Gastroesophageal sphincter (tissue), 4 donors: ENCODE measurements at regions not wholly inside any gene's neighbourhood (a gene's known extent, or its start where the extent isn't known, plus 50 kb on each side); places are given as distances from the start of the nearest gene placed in this dataset.
"Not testable (repeated sequence)": the region's sequence is repeated elsewhere in the genome, so short reads cannot be mapped to it uniquely, and the experiment has no call there.

ENCODE experiments used
- ATAC-seq: fragments of 150-250 bp; one replicate; pipeline ENCODE4 v1.9.1; 2016; ENCODE audit warnings: mild to moderate bottlenecking, moderate library complexity
- H3K27ac ChIP-seq, 4 donors: fragments of 200-600 bp; sonication (generic) in 3 of 4; 1 replicate in 3 of 4; 2 replicates in 1 of 4; pipeline ENCODE4 v1.5.1; 2016 to 2019
- H3K27me3 ChIP-seq: fragments of 200-600 bp; sonication (generic); one replicate; pipeline ENCODE4 v1.5.1; 2019
- H3K36me3 ChIP-seq, 2 donors: fragments of 200-600 bp; sonication (generic); one replicate each; pipeline ENCODE4 v1.5.1; 2019; ENCODE audit warnings: control low read depth in 1 of 2
- H3K4me1 ChIP-seq, 3 donors: fragments of 200-600 bp; sonication (generic); 1 replicate in 2 of 3; 2 replicates in 1 of 3; pipeline ENCODE4 v1.5.1; 2016 to 2019; ENCODE audit warnings: control low read depth in 2 of 3
- H3K4me3 ChIP-seq, 2 donors: fragments of 200-600 bp; sonication (generic); one replicate each; pipeline ENCODE4 v1.5.1; 2019; ENCODE audit warnings: mild to moderate bottlenecking in 1 of 2, moderate library complexity in 1 of 2
- H3K9me3 ChIP-seq, 3 donors: fragments of 200-600 bp; sonication (generic); one replicate each; pipeline ENCODE4 v1.5.1; 2017 to 2019; ENCODE audit warnings: control low read depth in 2 of 3
- CTCF ChIP-seq, 4 experiments: fragments of 200-600 bp in 2 of 4; fragments of 450-650 bp in 2 of 4; sonication (generic) in 1 of 4; IDR thresholded peaks; one replicate each; pipeline ENCODE4 v1.5.1; 2017 to 2019; ENCODE audit warnings: antibody characterized with exemption in 4 of 4, mild to moderate bottlenecking in 2 of 4, moderate library complexity in 2 of 4
- EP300 ChIP-seq: sonication (generic); formaldehyde crosslinking; IDR thresholded peaks from one replicate; pipeline ENCODE4 v1.6.1; 2017; ENCODE audit warnings: antibody characterized with exemption, mild to moderate bottlenecking
- POLR2A ChIP-seq, 2 donors: fragments of 450-650 bp; IDR thresholded peaks; one replicate each; pipeline ENCODE4 v1.6.1; 2017; ENCODE audit warnings: antibody characterized with exemption in 2 of 2, mild to moderate bottlenecking in 2 of 2, moderate library complexity in 1 of 2
- POLR2AphosphoS5 ChIP-seq: sonication (generic); formaldehyde crosslinking; IDR thresholded peaks from one replicate; pipeline ENCODE4 v1.6.1; 2017; ENCODE audit warnings: antibody characterized with exemption
- WGBS, 2 donors: methylation state at CpG; one replicate each; pipeline ENCODE4 v1.1.5; 2018; ENCODE audit warnings: low coverage in 1 of 2; 5-methylcytosine and 5-hydroxymethylcytosine counted together

DNA sequence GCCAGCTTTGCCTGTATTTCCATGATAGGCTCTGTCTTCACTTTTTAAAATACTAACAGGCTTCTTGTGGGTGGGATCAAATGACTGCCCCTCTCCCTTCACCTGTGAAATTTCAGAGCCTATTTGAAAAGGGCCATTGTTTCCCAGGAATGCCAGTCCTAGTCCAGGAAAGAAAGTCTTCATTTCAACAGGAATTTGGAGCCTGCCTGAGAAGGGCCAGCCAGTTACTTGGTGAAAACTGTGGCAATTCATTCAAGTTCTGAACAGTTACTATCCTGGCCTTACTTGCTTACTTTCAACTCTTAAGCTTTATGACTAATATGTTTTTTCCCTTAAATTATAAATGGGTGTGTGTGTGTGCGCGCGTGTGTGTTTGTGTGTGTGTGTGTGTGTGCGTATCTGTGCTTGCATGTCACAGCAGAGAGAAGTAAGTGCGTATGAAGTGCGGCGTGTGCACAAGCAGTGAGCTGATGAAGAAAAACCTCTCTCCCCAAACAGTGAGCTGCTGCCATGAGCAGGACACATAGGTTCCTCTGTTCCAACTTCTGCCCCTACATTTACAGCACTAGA is 67.5 kb upstream of the RNPC3 start:
- Histone ChIP-seq H3K27me3 (no peaks in the 10 kb centered on the region), H3K4me1 (no peaks in the 10 kb centered on the region), H3K4me3 (no peak overlapping the region), H3K36me3 (no peaks in the 10 kb centered on the region), H3K27ac (no peak overlapping the region), H3K9me3 (no peaks in the 10 kb centered on the region)
- WGBS, 2 donors = 82 to 94% methylated on average over 7 of the region's 7 CpGs
- ATAC-seq = no peak
- TF ChIP-seq EP300 (no peak), POLR2A (IDR thresholded peaks at IDR 0.05) (no peak), CTCF (IDR thresholded peaks at IDR 0.05) (no peak), POLR2AphosphoS5 (no peak)

DNA sequence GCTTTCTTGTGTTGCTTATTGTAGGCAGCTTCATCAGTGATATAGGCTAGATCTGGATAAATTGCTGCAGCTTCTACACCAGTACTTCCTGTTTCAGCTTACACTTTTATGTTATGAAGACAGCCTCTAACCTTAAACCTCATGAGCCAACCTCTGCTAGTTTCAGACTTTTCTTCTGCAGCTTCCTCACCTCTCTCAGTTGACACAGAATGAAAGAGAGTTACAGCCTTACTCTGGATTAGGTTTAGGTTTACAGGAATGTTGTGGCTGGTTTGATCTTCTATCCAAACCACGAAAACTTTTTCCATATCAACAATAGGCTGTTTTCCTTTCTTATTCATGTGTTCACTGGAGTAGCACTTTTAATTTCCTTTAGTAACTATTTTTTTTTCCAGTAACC is 76.9 kb upstream of the RNPC3 start:
- no peaks in the 10 kb centered on the region for H3K9me3 ChIP-seq
- H3K27ac ChIP-seq = no peak overlapping the region
- H3K27me3 ChIP-seq = no peaks in the 10 kb centered on the region
- no peak for ATAC-seq
- H3K4me3 ChIP-seq = no peak overlapping the region
- no peaks in the 10 kb centered on the region for H3K4me1 ChIP-seq
- H3K36me3 ChIP-seq = no peaks in the 10 kb centered on the region
- 50 to 88% methylated on average over 1 of the region's 1 CpG for WGBS, 2 donors
- TF ChIP-seq POLR2A (IDR thresholded peaks at IDR 0.05) (no peak), POLR2AphosphoS5 (no peak), CTCF (IDR thresholded peaks at IDR 0.05) (no peak), EP300 (no peak)

DNA sequence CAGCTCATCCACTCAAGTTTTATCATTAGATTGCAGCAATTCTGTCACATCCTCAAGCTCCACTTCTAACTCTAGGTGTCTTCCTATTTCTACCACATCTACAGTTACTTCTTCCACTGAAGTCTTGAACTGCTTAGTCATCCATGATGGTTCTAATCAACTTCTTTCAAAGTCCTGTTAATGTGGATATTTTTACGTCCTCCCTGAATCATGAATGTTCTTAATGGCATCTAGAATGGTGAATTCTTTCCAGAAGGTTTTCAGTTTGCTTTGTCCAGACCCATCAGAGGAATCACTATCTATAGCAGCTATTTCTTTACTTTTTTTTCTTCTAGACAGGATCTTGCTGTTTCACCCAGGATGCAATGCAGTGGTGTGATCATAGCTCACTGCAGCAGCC is 78.0 kb upstream of the RNPC3 start:
- H3K9me3 ChIP-seq = no peaks in the 10 kb centered on the region
- no peak overlapping the region for H3K4me3 ChIP-seq
- TF ChIP-seq POLR2A (IDR thresholded peaks at IDR 0.05) (no peak), POLR2AphosphoS5 (no peak), CTCF (IDR thresholded peaks at IDR 0.05) (no peak), EP300 (no peak)
- no peaks in the 10 kb centered on the region for H3K4me1 ChIP-seq
- H3K36me3 ChIP-seq = no peaks in the 10 kb centered on the region
- no peaks in the 10 kb centered on the region for H3K27me3 ChIP-seq
- no peak for ATAC-seq
- H3K27ac ChIP-seq = no peak overlapping the region
- WGBS, 2 donors = 80 to 100% methylated on average over 1 of the region's 1 CpG

DNA sequence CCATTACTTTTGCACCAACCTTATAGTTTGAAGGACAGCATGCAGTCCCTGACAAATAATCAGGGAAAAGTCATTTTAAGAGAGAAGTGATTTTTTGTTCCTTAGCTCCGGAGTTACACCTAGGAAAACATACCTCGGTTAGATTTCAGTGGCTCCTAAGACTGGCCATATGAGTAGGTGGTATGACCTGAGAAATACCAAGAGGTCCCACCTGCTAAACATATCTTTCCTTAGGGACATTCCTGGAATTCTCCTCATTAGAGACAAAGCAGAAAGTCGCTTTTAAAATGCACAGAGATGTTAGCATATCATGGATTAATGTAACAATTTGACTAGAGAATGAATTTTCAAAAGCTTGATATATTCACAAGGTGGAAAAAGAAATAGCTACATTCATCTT is 84.2 kb upstream of the RNPC3 start:
- Histone ChIP-seq H3K9me3 (no peaks in the 10 kb centered on the region), H3K4me3 (no peak overlapping the region), H3K36me3 (no peaks in the 10 kb centered on the region), H3K27me3 (no peaks in the 10 kb centered on the region), H3K4me1 (no peaks in the 10 kb centered on the region), H3K27ac (no peak overlapping the region)
- TF ChIP-seq POLR2A (IDR thresholded peaks at IDR 0.05) (no peak), POLR2AphosphoS5 (no peak), EP300 (no peak), CTCF (IDR thresholded peaks at IDR 0.05) (no peak)
- 60 to 86% methylated on average over 3 of the region's 3 CpGs for WGBS, 2 donors
- ATAC-seq = no peak

- ATAC-seq = not testable (repeated sequence)
- 73 to 79% methylated on average over 4 of the region's 4 CpGs for WGBS, 2 donors
These were observed 88.9 kb upstream of the RNPC3 start for GRCh38 chr1:103436568-103437100.

More at GRCh38 chr1:103436568-103437100, 88.9 kb upstream of the RNPC3 start:
- H3K4me1 ChIP-seq, H3K36me3 ChIP-seq, H3K9me3 ChIP-seq, H3K27ac ChIP-seq, H3K4me3 ChIP-seq, H3K27me3 ChIP-seq: not testable (repeated sequence)
